ENCODE measurements at regions not wholly inside any gene's neighbourhood (a gene's known extent, or its start where the extent isn't known, plus 50 kb on each side); places are given as distances from the start of the nearest gene placed in this dataset.

GRCh38 chr9:25017779-25018178 lies 472.1 kb upstream of the IZUMO3 start:
- TF ChIP-seq CTCF (IDR thresholded peaks at IDR 0.05), result no peak
- TF ChIP-seq EP300 (IDR thresholded peaks at IDR 0.05), result no peak
- no peak for TF ChIP-seq POLR2A (IDR thresholded peaks at IDR 0.05)
